Activated CD4-positive, alpha-beta T cell treated with anti-CD3 and anti-CD28 coated beads, Interleukin-2, amount 10 ng/mL, durations not matched to agents 24 days and 14 days (primary cell): ENCODE measurements at regions not wholly inside any gene's neighbourhood (a gene's known extent, or its start where the extent isn't known, plus 50 kb on each side); places are given as distances from the start of the nearest gene placed in this dataset.

Source experiments
- DNase-seq: peaks from one replicate; pipeline ENCODE4 v3.0.0; 2022
- H3K27ac Mint-ChIP-seq: one replicate; pipeline ENCODE4 v1.8.0; 2022; ENCODE audit warnings: mild to moderate bottlenecking, mixed read lengths
- H3K27me3 Mint-ChIP-seq: one replicate; pipeline ENCODE4 v1.8.0; 2022; ENCODE audit warnings: mixed read lengths
- H3K36me3 Mint-ChIP-seq: one replicate; pipeline ENCODE4 v1.8.0; 2022; ENCODE audit warnings: low read depth, mild to moderate bottlenecking, mixed read lengths
- H3K4me1 Mint-ChIP-seq: one replicate; pipeline ENCODE4 v1.8.0; 2021; ENCODE audit warnings: mixed read lengths
- H3K4me3 Mint-ChIP-seq: one replicate; pipeline ENCODE4 v1.8.0; 2022; ENCODE audit warnings: mild to moderate bottlenecking, moderate library complexity, mixed read lengths
- H3K9me3 Mint-ChIP-seq: one replicate; pipeline ENCODE4 v1.8.0; 2021; ENCODE audit warnings: mixed read lengths
- intact Hi-C: fragments of 100-400 bp; cut with micrococcal nuclease; formaldehyde crosslinking; loops from one replicate; pipeline ENCODE4 v1.15.1; 2023

DNA sequence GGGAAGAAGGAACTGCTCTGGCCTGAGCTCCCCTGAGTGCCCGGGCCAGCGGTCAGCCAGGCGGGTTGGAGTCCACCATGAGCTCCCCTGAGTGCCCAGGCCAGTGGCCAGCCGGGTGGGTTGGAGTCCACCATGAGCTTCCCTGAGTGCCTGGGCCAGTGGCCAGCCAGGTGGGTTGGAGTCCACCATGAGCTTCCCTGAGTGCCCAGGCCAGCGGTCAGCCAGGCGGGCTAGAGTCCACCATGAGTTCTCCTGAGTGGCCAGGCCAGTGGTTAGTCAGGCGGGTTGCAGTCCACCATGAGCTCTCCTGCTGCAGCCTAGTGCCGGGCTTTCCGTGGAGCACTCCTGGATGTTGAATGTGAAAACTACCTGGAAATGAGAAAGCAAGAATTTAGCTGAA, 844.0 kb downstream of the TBC1D22A start:
- no peaks in the 10 kb centered on the region for H3K36me3 Mint-ChIP-seq

DNA sequence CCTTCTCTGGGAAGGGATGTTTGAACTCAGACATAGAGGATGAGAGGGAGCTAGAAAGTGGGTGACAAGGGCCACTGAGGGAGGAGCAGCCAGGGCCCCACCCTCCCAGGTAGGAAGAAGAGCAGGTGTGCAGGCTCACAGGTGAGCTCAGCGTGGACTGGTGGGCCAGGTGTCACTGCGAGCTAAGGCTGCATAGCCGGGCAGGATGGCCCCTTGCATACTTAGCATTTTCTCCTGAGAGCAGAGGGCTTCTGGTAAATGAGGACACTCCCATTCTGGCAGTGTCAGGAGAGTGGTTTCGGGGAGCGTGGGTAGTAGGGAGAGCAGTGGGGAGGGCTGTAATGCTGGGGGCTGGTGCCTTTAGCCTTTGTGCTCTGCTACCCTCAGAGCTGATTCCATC, 843.4 kb downstream of the TBC1D22A start:
- Mint-ChIP-seq H3K9me3 (no peaks in the 10 kb centered on the region), H3K27ac (no peak overlapping the region), H3K4me1 (no peaks in the 10 kb centered on the region), H3K4me3 (no peak overlapping the region), H3K36me3 (no peaks in the 10 kb centered on the region), H3K27me3 (no peaks in the 10 kb centered on the region)
- no peak for DNase-seq
- intact Hi-C loops: no loop called here

More for the DNA sequence above, 844.0 kb downstream of the TBC1D22A start:
- no peaks in the 10 kb centered on the region for H3K4me1 Mint-ChIP-seq
- H3K9me3 Mint-ChIP-seq: no peaks in the 10 kb centered on the region
- intact Hi-C loops: no loop called here
- no peak overlapping the region for H3K27ac Mint-ChIP-seq
- DNase-seq: no peak
- no peaks in the 10 kb centered on the region for H3K27me3 Mint-ChIP-seq
- H3K4me3 Mint-ChIP-seq: no peak overlapping the region

GRCh38 chr22:47605441-47605840, 843.0 kb downstream of the TBC1D22A start:
- Mint-ChIP-seq H3K36me3 (no peaks in the 10 kb centered on the region), H3K27me3 (no peaks in the 10 kb centered on the region), H3K9me3 (no peaks in the 10 kb centered on the region), H3K4me1 (no peaks in the 10 kb centered on the region), H3K4me3 (no peak overlapping the region), H3K27ac (no peak overlapping the region)
- intact Hi-C loops: no loop called here
- DNase-seq: no peak

DNA sequence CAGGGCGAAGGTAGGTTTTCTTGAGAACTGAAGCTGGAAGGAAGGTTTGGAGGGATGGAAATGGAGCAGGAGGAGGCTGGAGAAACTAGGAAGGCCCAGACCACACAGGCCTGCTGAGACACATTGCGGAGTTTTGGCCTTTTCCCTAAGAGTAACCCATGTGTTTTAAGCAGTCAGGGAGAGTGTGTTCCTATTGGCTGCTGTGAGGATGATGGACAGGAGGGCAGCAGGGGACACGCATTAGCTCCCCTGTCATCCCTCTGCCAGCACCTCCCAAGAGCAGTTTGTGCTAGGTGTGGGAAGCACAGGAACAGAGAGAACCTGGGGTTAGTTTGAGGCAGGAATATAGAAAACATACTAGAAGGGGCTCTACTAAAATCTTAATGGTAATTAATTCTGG, 842.1 kb downstream of the TBC1D22A start:
- Mint-ChIP-seq H3K27ac (no peak overlapping the region), H3K36me3 (no peaks in the 10 kb centered on the region), H3K9me3 (no peaks in the 10 kb centered on the region), H3K4me3 (no peak overlapping the region), H3K4me1 (no peaks in the 10 kb centered on the region), H3K27me3 (no peaks in the 10 kb centered on the region)
- no peak for DNase-seq
- intact Hi-C loops: no loop called here

GRCh38 chr22:47602732-47603131, 840.3 kb downstream of the TBC1D22A start:
- no peaks in the 10 kb centered on the region for H3K4me1 Mint-ChIP-seq
- DNase-seq: no peak
- no peak overlapping the region for H3K27ac Mint-ChIP-seq
- no peaks in the 10 kb centered on the region for H3K9me3 Mint-ChIP-seq
- intact Hi-C loops: no loop called here
- no peaks in the 10 kb centered on the region for H3K36me3 Mint-ChIP-seq
- no peaks in the 10 kb centered on the region for H3K27me3 Mint-ChIP-seq
- no peak overlapping the region for H3K4me3 Mint-ChIP-seq

- no peaks in the 10 kb centered on the region for H3K9me3 Mint-ChIP-seq
These were observed 839.2 kb downstream of the TBC1D22A start for GRCh38 chr22:47601666-47602065.

GRCh38 chr22:47600791-47601625, 838.6 kb downstream of the TBC1D22A start:
- Mint-ChIP-seq H3K36me3 (no peaks in the 10 kb centered on the region), H3K4me3 (no peak overlapping the region), H3K9me3 (no peaks in the 10 kb centered on the region), H3K27me3 (no peaks in the 10 kb centered on the region), H3K4me1 (no peaks in the 10 kb centered on the region), H3K27ac (no peak overlapping the region)
- no peak for DNase-seq
- intact Hi-C loops: no loop called here

More at GRCh38 chr22:47601666-47602065, 839.2 kb downstream of the TBC1D22A start:
- no peaks in the 10 kb centered on the region for H3K36me3 Mint-ChIP-seq
- no peaks in the 10 kb centered on the region for H3K27me3 Mint-ChIP-seq
- H3K27ac Mint-ChIP-seq: no peak overlapping the region
- no peak for DNase-seq
- intact Hi-C loops: no loop called here
- no peaks in the 10 kb centered on the region for H3K4me1 Mint-ChIP-seq
- H3K4me3 Mint-ChIP-seq: no peak overlapping the region

DNA sequence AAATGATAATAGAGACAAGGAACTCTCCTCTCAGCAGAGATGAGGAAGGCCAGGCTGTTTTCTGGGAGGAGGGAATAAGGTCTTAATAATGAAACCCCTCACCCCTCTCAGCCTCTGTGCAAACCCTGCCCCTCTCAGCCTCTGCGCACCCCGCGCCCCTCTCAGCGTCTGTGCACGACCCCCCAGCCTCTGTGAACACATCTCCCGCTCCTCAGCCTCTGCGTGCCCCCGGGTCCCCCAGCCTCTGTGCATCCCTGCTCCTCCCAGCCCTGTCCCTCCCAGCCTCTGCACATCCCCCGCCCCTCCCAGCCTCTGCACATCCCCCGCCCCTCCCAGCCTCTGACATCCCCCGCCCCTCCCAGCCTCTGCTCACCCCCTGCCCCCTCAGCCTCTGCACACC, 837.8 kb downstream of the TBC1D22A start:
- DNase-seq: no peak
- intact Hi-C loops: no loop called here
- no peaks in the 10 kb centered on the region for H3K9me3 Mint-ChIP-seq
- no peaks in the 10 kb centered on the region for H3K4me1 Mint-ChIP-seq
- H3K27ac Mint-ChIP-seq: no peak overlapping the region
- H3K27me3 Mint-ChIP-seq: no peaks in the 10 kb centered on the region
- H3K36me3 Mint-ChIP-seq: no peaks in the 10 kb centered on the region
- H3K4me3 Mint-ChIP-seq: no peak overlapping the region

DNA sequence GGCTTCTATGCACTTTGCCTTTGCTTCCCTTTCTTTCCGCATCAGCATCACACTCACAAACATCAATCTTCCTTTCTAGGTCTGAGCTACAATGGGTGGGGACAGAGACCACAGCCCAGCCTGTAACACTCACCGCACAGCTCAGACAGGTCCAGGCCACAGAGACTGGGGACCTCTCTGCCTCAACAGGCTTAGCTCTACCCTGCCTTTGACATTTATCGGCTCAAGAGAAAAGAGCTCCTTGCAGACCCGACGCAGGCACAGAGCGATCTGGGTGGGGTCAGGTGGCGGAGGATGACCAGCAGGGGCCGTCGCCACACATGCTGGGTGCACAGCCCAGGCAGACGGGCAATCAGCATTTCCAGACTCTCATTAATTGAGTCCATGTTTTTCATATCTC, 837.3 kb downstream of the TBC1D22A start:
- Mint-ChIP-seq H3K36me3 (no peaks in the 10 kb centered on the region), H3K27ac (no peak overlapping the region), H3K9me3 (no peaks in the 10 kb centered on the region), H3K4me3 (no peak overlapping the region), H3K4me1 (no peaks in the 10 kb centered on the region), H3K27me3 (no peaks in the 10 kb centered on the region)
- no peak for DNase-seq
- intact Hi-C loops: no loop called here

DNA sequence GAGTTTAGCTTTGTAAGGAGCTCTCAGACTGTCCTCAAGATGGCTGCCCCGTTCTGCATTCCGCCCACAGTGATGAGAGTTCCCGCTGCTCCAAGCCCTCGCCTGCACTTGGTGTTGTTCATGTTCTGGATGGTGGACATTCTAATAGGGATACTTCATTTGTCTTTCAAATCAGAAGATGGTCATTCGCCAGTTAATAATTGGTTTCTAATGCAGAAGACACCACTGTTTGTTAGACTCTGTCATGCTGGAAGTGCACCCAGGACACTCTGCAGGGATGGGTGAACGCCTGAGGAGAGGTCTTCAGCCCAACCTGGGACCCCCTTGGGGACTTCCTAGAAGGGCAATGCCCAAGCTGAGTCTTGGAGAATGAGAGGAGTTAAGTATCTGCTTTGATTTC, 836.4 kb downstream of the TBC1D22A start:
- H3K36me3 Mint-ChIP-seq: no peaks in the 10 kb centered on the region
- H3K27ac Mint-ChIP-seq: no peak overlapping the region
- H3K9me3 Mint-ChIP-seq: no peaks in the 10 kb centered on the region
- no peaks in the 10 kb centered on the region for H3K27me3 Mint-ChIP-seq
- no peak for DNase-seq
- H3K4me1 Mint-ChIP-seq: no peaks in the 10 kb centered on the region
- intact Hi-C loops: no loop called here
- no peak overlapping the region for H3K4me3 Mint-ChIP-seq

DNA sequence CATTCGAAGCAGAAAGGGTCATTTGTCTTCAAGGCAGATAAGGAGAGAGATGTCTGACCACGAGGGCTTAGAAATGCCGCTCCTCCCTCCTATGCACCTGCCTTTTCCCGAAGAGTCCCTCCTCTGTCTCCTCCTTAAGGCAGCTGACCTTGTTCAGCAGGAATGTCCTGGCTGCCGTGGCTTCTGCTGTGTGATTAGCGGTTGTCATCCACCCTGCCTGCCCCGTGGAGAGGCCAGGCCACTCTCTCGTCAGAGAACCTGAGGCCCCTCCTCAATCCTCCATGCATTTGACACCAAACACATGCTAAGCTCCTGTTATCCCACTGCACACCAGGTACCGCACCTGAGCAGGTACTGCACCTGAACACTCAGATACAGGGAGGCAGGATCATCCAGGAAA, 834.6 kb downstream of the TBC1D22A start:
- intact Hi-C loops: no loop called here
- Mint-ChIP-seq H3K9me3 (no peaks in the 10 kb centered on the region), H3K27ac (no peak overlapping the region), H3K4me1 (no peaks in the 10 kb centered on the region), H3K27me3 (no peaks in the 10 kb centered on the region), H3K36me3 (no peaks in the 10 kb centered on the region), H3K4me3 (no peak overlapping the region)
- DNase-seq: no peak

GRCh38 chr22:47596176-47596690, 833.8 kb downstream of the TBC1D22A start:
- H3K36me3 Mint-ChIP-seq: no peaks in the 10 kb centered on the region
- no peaks in the 10 kb centered on the region for H3K9me3 Mint-ChIP-seq
- intact Hi-C loops: no loop called here
- no peaks in the 10 kb centered on the region for H3K4me1 Mint-ChIP-seq
- no peaks in the 10 kb centered on the region for H3K27me3 Mint-ChIP-seq
- no peak overlapping the region for H3K4me3 Mint-ChIP-seq
- no peak for DNase-seq
- H3K27ac Mint-ChIP-seq: no peak overlapping the region

GRCh38 chr22:47594836-47595521, 832.5 kb downstream of the TBC1D22A start:
- Mint-ChIP-seq H3K9me3 (no peaks in the 10 kb centered on the region), H3K4me1 (no peaks in the 10 kb centered on the region), H3K36me3 (no peaks in the 10 kb centered on the region), H3K27ac (no peak overlapping the region), H3K4me3 (no peak overlapping the region), H3K27me3 (no peaks in the 10 kb centered on the region)
- intact Hi-C loops: no loop called here
- no peak for DNase-seq

DNA sequence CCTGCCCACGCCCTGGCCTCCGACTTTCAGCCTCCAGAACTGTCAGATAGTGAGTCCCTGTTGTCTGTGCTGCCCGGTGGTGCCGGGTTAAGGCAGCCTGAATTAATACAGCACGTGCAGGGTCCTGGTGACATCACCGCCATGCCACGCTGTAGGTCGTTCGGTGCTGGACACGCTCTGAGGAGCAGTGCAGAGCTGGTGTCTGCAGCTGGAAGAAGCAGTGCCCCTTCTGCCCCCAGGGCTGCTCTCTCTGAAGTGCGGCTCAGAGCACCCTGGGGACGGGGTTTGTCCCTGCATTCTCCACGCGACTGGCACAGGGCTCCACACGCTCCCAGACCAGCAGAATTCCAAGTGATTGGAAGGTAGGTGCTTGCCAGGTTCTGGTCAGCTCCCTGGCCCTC, 831.5 kb downstream of the TBC1D22A start:
- H3K27ac Mint-ChIP-seq: no peak overlapping the region

More for the DNA sequence above, 831.5 kb downstream of the TBC1D22A start:
- Mint-ChIP-seq H3K9me3 (no peaks in the 10 kb centered on the region), H3K4me1 (no peaks in the 10 kb centered on the region), H3K4me3 (no peak overlapping the region), H3K36me3 (no peaks in the 10 kb centered on the region), H3K27me3 (no peaks in the 10 kb centered on the region)
- DNase-seq: no peak
- intact Hi-C loops: no loop called here
